ENCODE measurements at regions not wholly inside any gene's neighbourhood (a gene's known extent, or its start where the extent isn't known, plus 50 kb on each side); places are given as distances from the start of the nearest gene placed in this dataset.

- H3K27me3 ChIP-seq (ENCODE audit: control insufficient read depth in 3 of 3, insufficient read depth in 3 of 3, low read length in 2 of 3) = no peaks in the 10 kb centered on the region
- H3K9me3 ChIP-seq (ENCODE audit: control insufficient read depth in 4 of 4, insufficient read depth in 3 of 4, low read length in 3 of 4) = no peaks in the 10 kb centered on the region
- TF ChIP-seq CTCF (IDR thresholded peaks at IDR 0.05; ENCODE audit: control extremely low read depth, extremely low read depth) = no peak
- no peak for ATAC-seq (ENCODE audit: insufficient read depth, low FRiP score)
- H3K4me3 ChIP-seq = no peak overlapping the region
- DNase-seq = peak in 2 of 3 donors; percentile 33 to 56
- H3K9ac ChIP-seq (ENCODE audit: insufficient read depth in 1 of 2, low read length in 2 of 2) = peak overlapping the region in 1 of 2 donors; percentile 36
- H3K27ac ChIP-seq (ENCODE audit: low read depth in 1 of 2, low read length in 1 of 2) = no peak overlapping the region
- H3K36me3 ChIP-seq (ENCODE audit: control insufficient read depth in 4 of 4, insufficient read depth in 4 of 4, low read length in 4 of 4) = no peaks in the 10 kb centered on the region
- peaks cover 0 to 21% (median 0%) of the 10 kb centered on the region in 5 donors for H3K4me1 ChIP-seq (ENCODE audit: control insufficient read depth in 5 of 5, insufficient read depth in 5 of 5, low read length in 5 of 5)
- WGBS, 2 donors = 55 to 64% methylated on average over 12 of the region's 12 CpGs
Observed at GRCh38 chr4:186979961-186980745, 256.5 kb upstream of the FAT1 start.

- Histone ChIP-seq H3K4me1 (ENCODE audit: control insufficient read depth in 5 of 5, insufficient read depth in 5 of 5, low read length in 5 of 5) (peaks cover 0 to 21% (median 0%) of the 10 kb centered on the region in 5 donors), H3K4me3 (no peak overlapping the region), H3K27me3 (ENCODE audit: control insufficient read depth in 3 of 3, insufficient read depth in 3 of 3, low read length in 2 of 3) (no peaks in the 10 kb centered on the region), H3K9ac (ENCODE audit: insufficient read depth in 1 of 2, low read length in 2 of 2) (no peak overlapping the region), H3K9me3 (ENCODE audit: control insufficient read depth in 4 of 4, insufficient read depth in 3 of 4, low read length in 3 of 4) (no peaks in the 10 kb centered on the region), H3K27ac (ENCODE audit: low read depth in 1 of 2, low read length in 1 of 2) (no peak overlapping the region), H3K36me3 (ENCODE audit: control insufficient read depth in 4 of 4, insufficient read depth in 4 of 4, low read length in 4 of 4) (no peaks in the 10 kb centered on the region)
- no peak for TF ChIP-seq CTCF (IDR thresholded peaks at IDR 0.05; ENCODE audit: control extremely low read depth, extremely low read depth)
- ATAC-seq (ENCODE audit: insufficient read depth, low FRiP score) (no peak), DNase-seq (peak in 2 of 3 donors; percentile 38 to 58)
- WGBS, 2 donors = 62 to 75% methylated on average over 2 of the region's 2 CpGs
Observed at GRCh38 chr4:186981161-186981560, 257.5 kb upstream of the FAT1 start.

- Histone ChIP-seq H3K9ac (ENCODE audit: insufficient read depth in 1 of 2, low read length in 2 of 2) (no peak overlapping the region), H3K4me3 (no peak overlapping the region), H3K4me1 (ENCODE audit: control insufficient read depth in 5 of 5, insufficient read depth in 5 of 5, low read length in 5 of 5) (peaks cover 0 to 20% (median 0%) of the 10 kb centered on the region in 5 donors), H3K36me3 (ENCODE audit: control insufficient read depth in 4 of 4, insufficient read depth in 4 of 4, low read length in 4 of 4) (no peaks in the 10 kb centered on the region), H3K9me3 (ENCODE audit: control insufficient read depth in 4 of 4, insufficient read depth in 3 of 4, low read length in 3 of 4) (no peaks in the 10 kb centered on the region), H3K27me3 (ENCODE audit: control insufficient read depth in 3 of 3, insufficient read depth in 3 of 3, low read length in 2 of 3) (no peaks in the 10 kb centered on the region), H3K27ac (ENCODE audit: low read depth in 1 of 2, low read length in 1 of 2) (no peak overlapping the region)
- 83 to 90% methylated on average over 7 of the region's 7 CpGs for WGBS, 2 donors
- no peak for TF ChIP-seq CTCF (IDR thresholded peaks at IDR 0.05; ENCODE audit: control extremely low read depth, extremely low read depth)
- DNase-seq (no peak), ATAC-seq (ENCODE audit: insufficient read depth, low FRiP score) (no peak)
Observed at GRCh38 chr4:186982160-186982559, 258.5 kb upstream of the FAT1 start.
